Left hindlimb (tissue), 1 donor: ENCODE measurements at regions not wholly inside any gene's neighbourhood (a gene's known extent, or its start where the extent isn't known, plus 50 kb on each side); places are given as distances from the start of the nearest gene placed in this dataset.

Experiments used
- DNase-seq: peaks from one replicate; pipeline ENCODE4 v3.0.0-alpha.2; 2018

DNA sequence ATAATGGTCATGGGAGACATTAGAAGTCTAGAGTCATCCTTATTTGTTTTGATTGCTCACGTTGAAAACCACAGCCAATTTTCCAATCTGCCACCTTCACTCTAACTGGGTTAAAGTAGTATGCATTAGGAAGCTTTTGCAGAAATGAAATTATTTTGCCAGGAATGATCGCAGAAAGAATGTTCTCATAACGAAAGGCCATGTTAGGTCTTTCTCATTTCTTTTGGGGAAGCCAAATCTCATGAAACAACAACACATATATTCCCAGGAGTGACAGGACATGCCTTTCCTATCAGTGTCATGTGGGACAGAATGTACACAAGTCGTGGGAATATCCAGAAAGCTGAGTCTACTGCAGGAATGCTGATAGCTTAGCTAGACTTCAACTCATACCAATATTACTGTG lies 386.3 kb downstream of the AASDHPPT start:
- no peak for DNase-seq

GRCh38 chr11:106464728-106465127 lies 387.3 kb downstream of the AASDHPPT start:
- no peak for DNase-seq

- no peak for DNase-seq
Observed at GRCh38 chr11:106466521-106467080, 389.1 kb downstream of the AASDHPPT start.

DNA sequence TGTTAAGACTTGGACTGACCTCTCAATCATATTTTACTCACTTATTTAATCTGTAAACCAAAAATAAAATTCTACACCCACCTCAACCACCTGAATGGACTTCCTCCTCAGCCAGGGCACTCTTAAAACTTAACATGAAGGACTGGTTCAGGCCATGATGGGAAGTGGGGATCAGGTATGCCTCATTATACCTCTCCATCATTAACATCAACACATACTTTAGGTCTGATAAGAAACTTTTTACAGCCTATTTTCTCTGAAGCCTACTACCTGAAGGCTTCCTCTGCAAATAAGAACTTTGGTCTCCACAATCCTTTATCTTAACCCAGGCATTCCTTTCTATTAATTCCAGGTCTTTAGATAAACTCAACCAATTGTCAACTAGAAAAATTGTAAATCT lies 390.0 kb downstream of the AASDHPPT start:
- DNase-seq: no peak

DNA sequence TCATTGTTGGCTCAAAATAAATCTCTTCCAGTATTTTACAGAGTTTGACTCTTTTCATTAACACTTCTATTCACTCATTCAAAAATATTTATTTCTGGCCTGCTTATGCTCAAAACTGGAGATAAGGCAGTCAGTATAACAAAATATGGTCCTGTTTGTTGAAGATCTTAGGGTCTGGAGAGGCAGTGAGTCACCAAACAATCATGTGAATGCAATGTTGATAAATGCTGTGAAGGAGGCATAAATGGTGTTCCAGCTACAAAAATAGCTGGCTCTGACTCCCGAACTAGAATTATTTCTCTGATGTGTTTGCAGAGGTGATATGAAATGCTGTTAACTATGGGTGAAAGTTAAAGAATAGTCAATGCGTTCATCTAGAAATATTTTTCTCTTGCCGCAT lies 390.6 kb downstream of the AASDHPPT start:
- DNase-seq: no peak

- DNase-seq: no peak
Observed at GRCh38 chr11:106468531-106468930, 391.1 kb downstream of the AASDHPPT start.

DNA sequence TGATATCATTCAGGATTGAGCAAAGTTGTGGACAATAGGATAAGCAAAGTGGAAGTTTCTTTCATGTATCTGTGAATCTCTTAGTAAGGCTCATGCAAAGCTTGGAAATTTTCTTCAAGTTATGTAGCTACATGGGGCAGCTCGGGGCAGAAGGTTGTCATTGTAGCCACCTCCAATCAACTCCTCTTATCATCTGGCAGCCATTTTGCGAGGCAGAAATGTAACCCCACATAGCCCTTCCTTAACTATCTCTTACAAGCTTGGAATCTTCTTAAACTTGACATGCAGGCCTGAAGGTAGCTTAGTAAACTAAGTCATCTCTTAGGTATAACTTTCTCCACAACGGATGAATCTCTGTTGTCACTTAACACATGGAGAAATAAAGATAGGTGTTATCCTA lies 392.8 kb downstream of the AASDHPPT start:
- DNase-seq: no peak

DNA sequence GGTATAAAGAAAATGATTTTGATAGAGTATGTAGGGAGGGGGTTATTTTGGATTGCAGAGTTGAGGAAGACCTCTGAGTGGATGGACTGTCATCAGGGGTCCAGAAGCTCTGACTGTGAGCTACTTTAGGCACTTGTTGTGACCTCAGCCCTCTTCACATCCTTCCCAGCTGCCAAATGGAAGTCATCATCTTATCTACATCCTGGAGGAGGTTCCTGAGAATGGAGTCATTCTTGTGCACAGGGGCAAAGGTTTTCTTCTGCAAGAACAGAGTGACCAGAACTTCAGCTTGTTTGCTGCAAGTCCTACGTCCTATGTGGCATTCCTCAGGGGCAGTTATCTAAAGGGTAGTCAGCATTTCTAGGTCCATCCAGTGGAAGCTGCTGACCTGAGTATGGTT lies 393.8 kb downstream of the AASDHPPT start:
- DNase-seq: no peak

DNA sequence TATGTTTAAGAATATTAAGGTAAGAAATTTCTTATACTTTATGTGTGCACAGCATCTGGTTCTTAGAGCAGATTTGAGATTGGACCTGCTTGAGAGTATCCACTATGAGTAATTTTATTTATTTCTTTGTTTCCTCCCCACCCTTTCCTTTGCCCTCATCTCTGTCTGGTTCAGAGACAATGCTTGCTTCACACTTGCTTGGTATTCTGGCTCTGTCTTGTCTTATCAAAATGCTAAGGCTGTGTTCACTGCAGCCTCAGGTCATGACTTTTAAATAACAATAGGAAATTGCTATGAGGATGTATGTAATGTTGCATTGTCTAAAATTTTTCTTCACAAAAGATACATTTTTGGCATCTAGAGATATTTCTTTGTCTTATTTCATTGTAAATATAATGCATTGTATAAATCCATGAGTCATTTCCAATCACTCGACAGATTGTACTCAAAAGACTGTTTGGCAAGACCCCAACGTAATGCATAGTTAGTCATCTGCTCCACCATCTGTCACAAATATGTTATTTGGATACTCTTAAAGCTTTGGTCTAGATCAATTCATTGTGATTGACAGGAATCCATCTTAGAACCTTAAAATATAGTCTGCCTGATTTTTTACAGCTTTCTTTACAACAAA lies 395.7 kb downstream of the AASDHPPT start:
- no peak for DNase-seq

DNA sequence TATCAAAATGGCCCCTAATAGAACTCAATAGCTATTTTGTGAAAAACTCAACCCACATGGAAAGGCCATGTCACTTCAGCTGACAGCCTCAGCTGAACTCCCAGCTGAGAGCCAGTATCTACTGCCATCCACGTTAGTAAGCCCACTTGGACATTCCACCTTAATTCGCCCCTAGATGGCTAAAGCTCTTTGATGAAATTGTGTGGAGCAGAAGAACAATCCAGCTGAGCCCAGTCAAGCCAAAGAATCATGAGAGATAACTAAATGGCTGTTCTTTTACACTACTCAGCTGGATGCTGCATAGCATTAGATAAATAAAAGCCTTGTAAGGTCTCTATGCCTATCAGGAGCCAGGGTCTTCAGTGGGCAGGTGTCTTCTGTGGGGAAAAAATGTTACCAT lies 396.8 kb downstream of the AASDHPPT start:
- DNase-seq: no peak

GRCh38 chr11:106475181-106475580 lies 397.7 kb downstream of the AASDHPPT start:
- DNase-seq: no peak

- DNase-seq: no peak
Observed at GRCh38 chr11:106477776-106478175, 400.3 kb downstream of the AASDHPPT start.

GRCh38 chr11:106479646-106480045 lies 402.2 kb downstream of the AASDHPPT start:
- no peak for DNase-seq

DNA sequence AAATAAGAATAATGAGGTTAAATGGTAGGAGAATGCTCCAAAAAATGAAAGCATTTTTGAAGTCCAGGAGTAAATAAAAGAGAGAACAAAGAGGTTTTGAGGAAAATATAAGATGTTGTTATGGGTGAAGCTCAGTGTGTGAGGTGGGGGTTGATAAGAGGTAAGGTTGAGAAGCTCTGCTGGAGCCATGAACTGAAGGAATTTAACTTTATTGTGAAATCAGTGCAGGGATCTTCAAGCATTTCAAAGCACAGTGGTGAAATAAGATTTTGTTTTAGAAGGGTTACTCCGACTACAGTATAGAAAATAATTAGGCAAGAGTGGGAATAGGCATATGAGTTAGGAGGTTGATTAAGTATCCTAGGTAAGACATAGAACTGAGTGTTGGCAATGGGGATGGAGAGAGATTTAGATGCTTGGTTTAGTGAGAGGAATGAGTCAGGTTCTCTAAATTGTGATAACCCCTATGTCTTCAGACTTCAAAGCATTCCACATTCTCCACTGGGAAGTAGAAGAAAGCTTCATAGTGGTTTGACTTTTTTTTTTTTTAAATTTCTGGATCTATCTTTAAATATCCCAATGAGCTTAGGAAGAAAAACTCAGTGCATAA lies 403.2 kb downstream of the AASDHPPT start:
- no peak for DNase-seq

DNA sequence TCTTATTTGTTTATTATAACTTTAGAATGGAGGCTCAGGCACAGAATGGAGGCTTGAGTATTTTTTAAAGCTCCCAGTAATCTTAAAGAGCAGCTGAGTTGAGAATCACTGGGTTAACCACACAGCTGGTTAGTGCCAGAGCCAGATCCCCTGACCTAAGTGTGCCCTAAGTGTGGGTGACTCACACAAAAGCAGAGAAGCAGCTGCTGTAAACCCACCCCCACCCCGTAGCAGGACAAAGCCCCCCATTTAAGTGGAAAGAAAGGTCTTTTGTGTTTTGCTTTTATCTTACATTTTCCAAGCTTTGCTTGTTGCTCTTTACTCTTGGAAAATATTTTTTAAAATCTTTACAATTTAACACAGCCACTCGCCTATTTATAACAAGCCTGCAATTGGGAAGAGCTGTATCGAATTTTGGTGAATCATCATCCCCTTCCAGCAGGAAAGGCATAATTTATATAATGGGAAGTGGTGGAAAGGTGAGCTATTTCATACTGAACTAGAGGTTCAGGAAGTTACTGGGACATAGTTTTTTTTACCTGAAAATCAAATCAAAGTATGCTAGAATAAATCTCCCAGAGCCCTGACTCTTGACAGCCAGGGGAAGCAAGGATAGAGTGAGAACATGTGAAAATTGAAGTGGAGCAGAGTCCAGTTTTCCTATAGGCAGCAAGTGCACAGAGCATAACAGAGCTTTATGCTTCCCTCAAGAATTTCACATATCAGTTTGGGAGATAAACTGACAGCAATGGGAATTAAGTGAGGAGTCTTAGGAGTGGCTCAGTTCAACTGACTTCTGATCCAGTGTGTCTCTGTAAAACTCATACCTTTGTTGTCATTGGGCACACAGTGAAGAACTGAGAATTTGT lies 405.7 kb downstream of the AASDHPPT start:
- peak; percentile 59 for DNase-seq

DNA sequence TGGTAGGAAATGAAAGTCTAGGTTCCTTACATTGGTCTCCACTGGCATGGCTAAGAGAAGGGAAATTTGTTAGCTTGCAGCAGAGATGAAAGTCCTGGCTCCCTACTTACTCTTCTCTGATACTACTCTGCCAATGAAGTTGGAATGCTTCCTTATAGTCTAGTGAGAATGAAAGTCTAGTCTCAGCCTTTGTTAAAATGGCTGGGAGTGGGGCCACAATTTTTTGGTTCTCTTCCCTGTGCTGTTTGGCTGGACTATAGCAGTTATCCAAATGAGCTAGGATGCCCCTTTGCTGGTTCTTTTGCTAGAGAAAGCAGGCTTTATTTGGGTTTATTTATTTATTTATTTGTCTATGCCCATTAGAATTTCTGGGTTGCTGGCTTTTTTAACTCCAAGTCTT lies 414.3 kb downstream of the AASDHPPT start:
- no peak for DNase-seq

DNA sequence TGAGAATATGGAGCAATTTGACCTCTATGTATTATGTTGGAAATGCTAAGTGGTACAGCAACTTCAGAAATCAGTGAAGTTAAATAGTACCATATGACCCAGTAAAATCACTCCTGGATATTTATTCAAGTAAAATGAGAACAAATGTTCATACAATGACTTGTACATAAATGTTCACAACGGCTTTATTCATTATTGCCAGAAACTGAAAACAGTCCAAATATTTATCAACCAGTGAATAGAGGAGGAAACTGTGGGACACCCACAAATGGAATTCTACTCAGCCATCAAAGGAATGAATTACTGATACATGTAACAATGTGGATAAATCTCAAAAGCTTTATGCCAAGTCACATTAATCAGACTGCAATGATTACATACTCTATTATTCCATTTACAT lies 416.3 kb downstream of the AASDHPPT start:
- DNase-seq: no peak

- no peak for DNase-seq
Observed at GRCh38 chr11:106495046-106495445, 417.6 kb downstream of the AASDHPPT start.

DNA sequence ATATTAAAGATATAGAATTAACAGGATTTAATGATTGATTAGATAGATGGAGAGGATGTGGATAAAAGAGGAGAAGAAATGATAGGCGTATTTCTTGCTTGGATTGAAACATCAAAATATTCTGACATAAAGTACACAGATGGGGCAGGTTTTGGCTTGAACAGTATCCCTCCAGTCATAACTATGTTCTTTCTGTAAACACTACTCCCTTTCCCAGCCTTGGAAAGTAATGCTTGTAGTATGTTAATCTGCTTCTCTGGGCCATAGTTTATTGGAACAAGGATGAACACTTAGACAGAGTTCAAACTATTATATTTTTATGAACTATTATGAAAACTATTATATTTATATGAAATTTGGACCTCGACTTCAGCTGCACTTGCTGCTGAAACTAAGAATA lies 419.2 kb downstream of the AASDHPPT start:
- no peak for DNase-seq

- DNase-seq: no peak
Observed at GRCh38 chr11:106497321-106497720, 419.9 kb downstream of the AASDHPPT start.

GRCh38 chr11:106497822-106498221 lies 420.4 kb downstream of the AASDHPPT start:
- no peak for DNase-seq

DNA sequence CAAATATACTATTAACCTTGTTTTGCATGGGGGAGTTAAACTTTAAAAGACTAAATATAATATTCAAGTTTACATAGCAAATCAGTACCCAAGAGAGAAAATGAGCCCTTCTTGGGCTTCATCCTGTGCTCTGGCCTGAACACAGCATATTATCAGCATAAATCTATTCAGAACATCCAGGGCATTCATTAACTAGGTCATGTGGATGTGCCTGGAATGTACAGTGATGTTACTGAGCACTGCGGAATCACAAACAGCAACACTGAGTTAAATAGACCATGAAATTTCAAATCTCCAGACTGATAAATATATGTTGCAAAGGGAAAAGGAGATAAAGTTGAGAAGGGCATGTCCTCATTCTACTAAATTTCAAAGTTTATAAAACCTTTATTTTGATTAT lies 426.4 kb downstream of the AASDHPPT start:
- no peak for DNase-seq

- no peak for DNase-seq
Observed at GRCh38 chr11:106507645-106508306, 430.3 kb downstream of the AASDHPPT start.
